Hepatocyte (in vitro differentiated cells): ENCODE measurements at regions not wholly inside any gene's neighbourhood (a gene's known extent, or its start where the extent isn't known, plus 50 kb on each side); places are given as distances from the start of the nearest gene placed in this dataset.

ENCODE experiments used
- DNase-seq: peaks from one replicate; pipeline ENCODE4 v3.0.0-alpha.2; 2016; ENCODE audit warnings: low spot score
- H2AFZ ChIP-seq: fragments of 200-600 bp; sonication (generic); 2 replicates; pipeline ENCODE4 v1.6.0; 2016; ENCODE audit warnings: antibody characterized with exemption, mild to moderate bottlenecking
- H3K27ac ChIP-seq: fragments of 200-600 bp; sonication (generic); 2 replicates; pipeline ENCODE4 v1.5.1; 2016; ENCODE audit warnings: mild to moderate bottlenecking
- H3K27me3 ChIP-seq: fragments of 200-600 bp; sonication (generic); 2 replicates; pipeline ENCODE4 v1.6.1; 2016
- H3K36me3 ChIP-seq: fragments of 200-600 bp; sonication (generic); replicated peaks from 2 replicates; pipeline ENCODE4 v1.5.1; 2016; ENCODE audit warnings: low read depth; ENCODE audit not compliant: insufficient read depth
- H3K4me1 ChIP-seq: fragments of 200-600 bp; sonication (generic); 2 replicates; pipeline ENCODE4 v1.5.1; 2016; ENCODE audit warnings: mild to moderate bottlenecking, moderate library complexity; ENCODE audit not compliant: insufficient read depth
- H3K4me2 ChIP-seq: fragments of 200-600 bp; sonication (generic); 2 replicates; pipeline ENCODE4 v1.6.0; 2016
- H3K4me3 ChIP-seq: fragments of 200-600 bp; sonication (generic); 2 replicates; pipeline ENCODE4 v1.5.1; 2016; ENCODE audit warnings: mild to moderate bottlenecking
- H3K79me2 ChIP-seq: fragments of 200-600 bp; sonication (generic); 2 replicates; pipeline ENCODE4 v1.6.0; 2017; ENCODE audit warnings: mild to moderate bottlenecking
- H3K9me2 ChIP-seq: fragments of 200-600 bp; sonication (generic); replicated peaks from 2 replicates; pipeline ENCODE4 v1.6.0; 2017; ENCODE audit warnings: mild to moderate bottlenecking; ENCODE audit not compliant: insufficient read depth
- H3K9me3 ChIP-seq: fragments of 200-600 bp; sonication (generic); 2 replicates; pipeline ENCODE4 v1.5.1; 2016; ENCODE audit warnings: low read depth, mild to moderate bottlenecking
- H4K20me1 ChIP-seq: fragments of 200-600 bp; sonication (generic); 2 replicates; pipeline ENCODE4 v1.6.0; 2016; ENCODE audit warnings: mild to moderate bottlenecking; ENCODE audit not compliant: insufficient read depth, poor library complexity, severe bottlenecking
- CTCF ChIP-seq: fragments of 200-600 bp; sonication (generic); IDR thresholded peaks from 2 replicates; pipeline ENCODE4 v1.5.1; 2016; ENCODE audit warnings: antibody characterized with exemption, mild to moderate bottlenecking; ENCODE audit not compliant: poor library complexity
- EZH2 ChIP-seq: fragments of 200-600 bp; sonication (generic); IDR thresholded peaks from 2 replicates; pipeline ENCODE4 v1.6.1; 2016; ENCODE audit warnings: antibody characterized with exemption, mild to moderate bottlenecking, borderline replicate concordance
- EZH2phosphoT487 ChIP-seq: fragments of 200-600 bp; sonication (generic); IDR thresholded peaks from one replicate; pipeline ENCODE4 v1.6.1; 2018; ENCODE audit warnings: antibody characterized with exemption, mild to moderate bottlenecking, low read depth, moderate library complexity; ENCODE audit not compliant: unreplicated experiment, severe bottlenecking
- WGBS: methylation state at CpG from one replicate; pipeline ENCODE4 v1.1.6; 2016; ENCODE audit warnings: low lambda C conversion rate; ENCODE audit errors: missing lambda C conversion rate; 5-methylcytosine and 5-hydroxymethylcytosine counted together

GRCh38 chr10:36761121-36761520, 364.3 kb upstream of the ANKRD30A start:
- Histone ChIP-seq H3K4me1 (no peaks in the 10 kb centered on the region), H3K79me2 (no peaks in the 10 kb centered on the region), H3K9me2 (no peaks in the 10 kb centered on the region), H3K36me3 (no peaks in the 10 kb centered on the region), H2AFZ (no peak overlapping the region), H3K4me2 (no peak overlapping the region), H3K27me3 (no peaks in the 10 kb centered on the region), H3K9me3 (no peaks in the 10 kb centered on the region), H4K20me1 (no peaks in the 10 kb centered on the region), H3K27ac (no peak overlapping the region), H3K4me3 (no peak overlapping the region)
- DNase-seq: no peak
- TF ChIP-seq EZH2 (no peak), EZH2phosphoT487 (no peak), CTCF (no peak)
- WGBS: 100% methylated on average over 1 of the region's 1 CpG

DNA sequence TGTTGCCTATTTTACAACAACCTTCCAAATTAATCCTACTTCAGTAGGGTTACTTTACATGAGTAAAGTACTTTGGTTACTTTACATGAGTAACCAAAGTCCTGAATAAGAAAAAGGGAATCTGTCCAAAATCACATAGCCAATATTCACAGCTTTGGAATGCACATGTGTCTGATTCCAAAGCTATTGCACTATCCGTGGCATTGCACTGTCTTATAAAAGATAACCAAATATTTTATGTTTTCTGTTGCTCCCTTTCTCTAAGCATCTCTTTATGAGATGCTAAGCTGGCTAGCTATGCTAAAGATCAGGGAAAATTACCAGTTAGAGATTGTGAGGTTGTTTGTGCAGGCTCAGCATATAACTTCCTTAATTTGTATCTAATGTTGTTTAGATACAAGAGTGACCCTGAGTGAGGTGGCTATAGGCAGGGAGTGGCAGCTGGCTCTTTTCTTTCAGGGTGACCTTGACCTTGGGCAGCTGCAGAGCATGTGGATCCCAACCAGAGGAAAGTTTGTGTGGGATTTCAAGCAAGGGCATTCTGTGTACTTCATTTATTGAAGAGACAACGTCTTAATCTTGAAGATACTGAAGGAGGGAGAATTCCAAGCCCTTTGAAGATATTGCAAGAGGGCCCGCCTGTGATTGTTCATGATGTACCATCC, 366.1 kb upstream of the ANKRD30A start:
- no peak overlapping the region for H3K4me3 ChIP-seq
- no peaks in the 10 kb centered on the region for H3K36me3 ChIP-seq
- H3K9me2 ChIP-seq: no peaks in the 10 kb centered on the region
- no peak for DNase-seq
- no peaks in the 10 kb centered on the region for H3K9me3 ChIP-seq
- H3K4me2 ChIP-seq: no peak overlapping the region
- H3K27ac ChIP-seq: no peak overlapping the region
- TF ChIP-seq EZH2 (no peak), EZH2phosphoT487 (no peak), CTCF (no peak)
- no peaks in the 10 kb centered on the region for H3K4me1 ChIP-seq
- 75% methylated on average over 3 of the region's 3 CpGs for WGBS
- no peaks in the 10 kb centered on the region for H3K79me2 ChIP-seq
- H3K27me3 ChIP-seq: no peaks in the 10 kb centered on the region
- H2AFZ ChIP-seq: no peak overlapping the region
- no peaks in the 10 kb centered on the region for H4K20me1 ChIP-seq

DNA sequence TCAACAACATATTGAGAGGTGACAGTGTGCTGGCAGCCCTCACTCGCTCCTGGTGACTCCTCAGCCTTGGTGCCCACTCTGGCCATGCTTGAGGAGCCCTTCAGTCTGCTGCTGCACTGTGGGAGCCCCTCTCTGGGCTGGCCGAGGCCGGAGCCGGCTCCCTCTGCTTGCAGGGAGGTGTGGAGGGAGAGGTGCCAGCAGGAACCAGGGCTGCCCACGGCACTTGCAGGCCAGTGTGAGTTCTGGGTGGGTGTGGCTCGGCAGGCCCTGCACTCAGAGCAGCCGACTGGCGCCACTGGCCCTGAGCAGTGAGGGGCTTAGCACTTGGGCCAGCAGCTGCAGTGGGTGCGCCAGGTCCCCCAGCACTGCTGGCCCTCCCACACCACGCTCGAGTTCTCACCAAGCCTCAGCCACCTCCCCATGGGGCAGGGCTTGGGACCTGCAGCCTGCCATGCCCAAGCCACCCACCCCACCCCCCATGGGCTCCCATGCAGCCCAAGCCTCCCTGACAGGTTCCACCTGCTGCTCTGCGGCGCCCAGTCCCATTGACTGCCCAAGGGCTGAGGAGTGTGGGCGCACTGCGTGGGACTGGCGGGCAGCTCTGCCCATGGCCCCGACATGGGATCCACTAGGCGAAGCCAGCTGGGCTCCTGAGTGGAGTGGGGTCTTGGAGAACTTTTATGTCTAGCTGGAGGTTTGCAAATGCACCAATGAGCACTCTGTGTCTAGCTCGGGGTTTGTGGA, 377.1 kb upstream of the ANKRD30A start:
- 98% methylated on average over 18 of the region's 19 CpGs for WGBS
- H4K20me1 ChIP-seq: no peaks in the 10 kb centered on the region
- no peaks in the 10 kb centered on the region for H3K27me3 ChIP-seq
- H3K4me2 ChIP-seq: no peak overlapping the region
- H3K9me3 ChIP-seq: no peaks in the 10 kb centered on the region
- no peak overlapping the region for H3K27ac ChIP-seq
- H2AFZ ChIP-seq: no peak overlapping the region
- H3K9me2 ChIP-seq: no peaks in the 10 kb centered on the region
- H3K36me3 ChIP-seq: no peaks in the 10 kb centered on the region
- no peaks in the 10 kb centered on the region for H3K79me2 ChIP-seq
- TF ChIP-seq CTCF (no peak), EZH2phosphoT487 (no peak), EZH2 (no peak)
- no peaks in the 10 kb centered on the region for H3K4me1 ChIP-seq
- DNase-seq: no peak
- H3K4me3 ChIP-seq: no peak overlapping the region
